KMS-11 (cell line): ENCODE measurements at regions not wholly inside any gene's neighbourhood (a gene's known extent, or its start where the extent isn't known, plus 50 kb on each side); places are given as distances from the start of the nearest gene placed in this dataset.

Experiments
- H2AFZ ChIP-seq: fragments of 200-600 bp; sonication (generic); 2 replicates; pipeline ENCODE4 v1.6.1; 2016; ENCODE audit warnings: antibody characterized with exemption, mixed run types, low read depth
- H3K27ac ChIP-seq: fragments of 200-600 bp; sonication (generic); 2 replicates; pipeline ENCODE4 v1.6.1; 2016; ENCODE audit warnings: mild to moderate bottlenecking, mixed run types
- H3K27me3 ChIP-seq: fragments of 200-600 bp; sonication (generic); 2 replicates; pipeline ENCODE4 v1.6.1; 2017; ENCODE audit warnings: mild to moderate bottlenecking, low read depth, mixed run types, moderate library complexity; ENCODE audit not compliant: insufficient read depth
- H3K36me3 ChIP-seq: fragments of 200-600 bp; sonication (generic); 2 replicates; pipeline ENCODE4 v1.6.1; 2017; ENCODE audit warnings: mild to moderate bottlenecking, mixed run types; ENCODE audit not compliant: insufficient read depth
- H3K4me1 ChIP-seq: fragments of 200-600 bp; sonication (generic); 2 replicates; pipeline ENCODE4 v1.6.1; 2016; ENCODE audit warnings: mild to moderate bottlenecking, low read depth, mixed run types; ENCODE audit not compliant: poor library complexity, severe bottlenecking
- H3K4me2 ChIP-seq: fragments of 200-600 bp; sonication (generic); 2 replicates; pipeline ENCODE4 v1.7.0; 2016; ENCODE audit warnings: mild to moderate bottlenecking, mixed run types
- H3K4me3 ChIP-seq: fragments of 200-600 bp; sonication (generic); IDR thresholded peaks from 2 replicates; pipeline ENCODE4 v1.6.1; 2017; ENCODE audit warnings: low read depth, low read length, mixed read lengths; ENCODE audit not compliant: insufficient read depth
- H3K79me2 ChIP-seq: fragments of 200-600 bp; sonication (generic); 2 replicates; pipeline ENCODE4 v1.6.1; 2016; ENCODE audit warnings: low read depth, mixed run types; ENCODE audit not compliant: insufficient read depth
- H3K9ac ChIP-seq: fragments of 200-600 bp; sonication (generic); 2 replicates; pipeline ENCODE4 v1.6.1; 2016; ENCODE audit warnings: mild to moderate bottlenecking, mixed run types
- H4K20me1 ChIP-seq: fragments of 200-600 bp; sonication (generic); 2 replicates; pipeline ENCODE4 v1.6.1; 2016; ENCODE audit warnings: mild to moderate bottlenecking, mixed run types; ENCODE audit not compliant: insufficient read depth
- CTCF ChIP-seq: fragments of 200-600 bp; sonication (generic); conservative IDR thresholded peaks from 2 replicates; pipeline ENCODE4 v1.6.1; 2017; ENCODE audit warnings: low read depth, mild to moderate bottlenecking, antibody characterized with exemption, low read length, moderate library complexity, mixed read lengths

GRCh38 chr10:25756784-25757183 lies 177.2 kb upstream of the MYO3A start:
- Histone ChIP-seq H3K36me3 (no peaks in the 10 kb centered on the region), H2AFZ (no peak overlapping the region), H3K4me2 (no peak overlapping the region), H3K4me3 (no peak overlapping the region), H3K27me3 (no peaks in the 10 kb centered on the region), H3K4me1 (no peaks in the 10 kb centered on the region), H3K9ac (no peak overlapping the region), H4K20me1 (no peaks in the 10 kb centered on the region), H3K27ac (no peak overlapping the region), H3K79me2 (no peaks in the 10 kb centered on the region)
- no peak for TF ChIP-seq CTCF

GRCh38 chr10:25758041-25758457 lies 176.0 kb upstream of the MYO3A start:
- no peaks in the 10 kb centered on the region for H3K79me2 ChIP-seq
- H3K4me2 ChIP-seq: no peak overlapping the region
- H4K20me1 ChIP-seq: no peaks in the 10 kb centered on the region
- H3K4me1 ChIP-seq: no peaks in the 10 kb centered on the region
- H3K4me3 ChIP-seq: no peak overlapping the region
- TF ChIP-seq CTCF: peak; percentile 92
- H3K9ac ChIP-seq: no peak overlapping the region
- no peak overlapping the region for H3K27ac ChIP-seq
- H3K27me3 ChIP-seq: no peaks in the 10 kb centered on the region
- H2AFZ ChIP-seq: no peak overlapping the region
- no peaks in the 10 kb centered on the region for H3K36me3 ChIP-seq

- H4K20me1 ChIP-seq: no peaks in the 10 kb centered on the region
- no peaks in the 10 kb centered on the region for H3K4me1 ChIP-seq
- no peaks in the 10 kb centered on the region for H3K79me2 ChIP-seq
- no peak overlapping the region for H3K4me3 ChIP-seq
- no peaks in the 10 kb centered on the region for H3K27me3 ChIP-seq
- no peak for TF ChIP-seq CTCF
- no peak overlapping the region for H3K9ac ChIP-seq
- H3K27ac ChIP-seq: no peak overlapping the region
- no peak overlapping the region for H2AFZ ChIP-seq
- no peak overlapping the region for H3K4me2 ChIP-seq
- H3K36me3 ChIP-seq: no peaks in the 10 kb centered on the region
Observed at GRCh38 chr10:25758511-25758910, 175.5 kb upstream of the MYO3A start.

GRCh38 chr10:25761937-25762336 lies 172.1 kb upstream of the MYO3A start:
- H3K4me3 ChIP-seq: no peak overlapping the region

More at GRCh38 chr10:25761937-25762336, 172.1 kb upstream of the MYO3A start:
- H3K4me2 ChIP-seq: no peak overlapping the region
- no peaks in the 10 kb centered on the region for H3K4me1 ChIP-seq
- H3K9ac ChIP-seq: no peak overlapping the region
- H2AFZ ChIP-seq: no peak overlapping the region
- no peak for TF ChIP-seq CTCF
- no peaks in the 10 kb centered on the region for H3K79me2 ChIP-seq
- H4K20me1 ChIP-seq: no peaks in the 10 kb centered on the region
- no peaks in the 10 kb centered on the region for H3K36me3 ChIP-seq
- no peaks in the 10 kb centered on the region for H3K27me3 ChIP-seq
- H3K27ac ChIP-seq: no peak overlapping the region
